Large intestine (tissue), 3 donors: ENCODE measurements at regions not wholly inside any gene's neighbourhood (a gene's known extent, or its start where the extent isn't known, plus 50 kb on each side); places are given as distances from the start of the nearest gene placed in this dataset.
A peak's percentile ranks its signal among the peaks of the same experiment; 100 is the strongest.

Experiments
- DNase-seq, 2 donors: peaks; one replicate each; pipeline versions ENCODE4 v3.0.0 to v3.0.0-alpha.2; 2013
- H3K27ac ChIP-seq: one replicate; pipeline ENCODE4 v1.5.1; 2013; ENCODE audit warnings: low read length
- H3K27me3 ChIP-seq: 2 replicates; pipeline ENCODE4 v1.6.1; 2013; ENCODE audit warnings: low read length; ENCODE audit not compliant: control insufficient read depth, insufficient read depth
- H3K36me3 ChIP-seq: 2 replicates; pipeline ENCODE4 v1.6.1; 2013; ENCODE audit warnings: low read length; ENCODE audit not compliant: control insufficient read depth, insufficient read depth
- H3K4me1 ChIP-seq: one replicate; pipeline ENCODE4 v1.6.1; 2013; ENCODE audit warnings: low read length; ENCODE audit not compliant: control insufficient read depth, insufficient read depth
- H3K4me3 ChIP-seq: one replicate; pipeline ENCODE4 v1.5.1; 2013; ENCODE audit warnings: low read length
- H3K9me3 ChIP-seq: one replicate; pipeline ENCODE4 v1.6.1; 2013; ENCODE audit warnings: mild to moderate bottlenecking, low read depth, low read length, moderate library complexity; ENCODE audit not compliant: control insufficient read depth
- WGBS: methylation state at CpG from one replicate; pipeline ENCODE4 v1.1.5; 2013; ENCODE audit warnings: low lambda C conversion rate; ENCODE audit not compliant: insufficient coverage; 5-methylcytosine and 5-hydroxymethylcytosine counted together

- DNase-seq, result peak; percentile 64 to 81
- H3K9me3 ChIP-seq, result no peaks in the 10 kb centered on the region
- no peak overlapping the region for H3K4me3 ChIP-seq
- H3K36me3 ChIP-seq, result no peaks in the 10 kb centered on the region
- H3K27ac ChIP-seq, result peak overlapping the region; percentile 53
- H3K4me1 ChIP-seq, result peaks cover 15% of the 10 kb centered on the region
- no peaks in the 10 kb centered on the region for H3K27me3 ChIP-seq
Observed at GRCh38 chr4:24235618-24236017, 345.8 kb upstream of the PPARGC1A start.

- H3K27me3 ChIP-seq, result no peaks in the 10 kb centered on the region
- H3K4me3 ChIP-seq, result no peak overlapping the region
- no peaks in the 10 kb centered on the region for H3K36me3 ChIP-seq
- H3K9me3 ChIP-seq, result no peaks in the 10 kb centered on the region
- H3K4me1 ChIP-seq, result peaks cover 15% of the 10 kb centered on the region
- no peak for DNase-seq
- H3K27ac ChIP-seq, result no peak overlapping the region
- 100% methylated on average over 1 of the region's 3 CpGs for WGBS
Observed at GRCh38 chr4:24234288-24234848, 344.5 kb upstream of the PPARGC1A start.

- Histone ChIP-seq H3K4me3 (no peak overlapping the region), H3K36me3 (no peaks in the 10 kb centered on the region), H3K4me1 (peaks cover 9% of the 10 kb centered on the region), H3K9me3 (no peaks in the 10 kb centered on the region), H3K27me3 (no peaks in the 10 kb centered on the region), H3K27ac (no peak overlapping the region)
- DNase-seq, result no peak
- 92% methylated on average over 2 of the region's 6 CpGs for WGBS
Observed at GRCh38 chr4:24230955-24231354, 341.1 kb upstream of the PPARGC1A start.

- Histone ChIP-seq H3K27ac (no peak overlapping the region), H3K9me3 (no peaks in the 10 kb centered on the region), H3K36me3 (no peaks in the 10 kb centered on the region), H3K27me3 (no peaks in the 10 kb centered on the region), H3K4me1 (peaks cover 2% of the 10 kb centered on the region), H3K4me3 (no peak overlapping the region)
- WGBS, result 93% methylated on average over 3 of the region's 4 CpGs
- DNase-seq, result no peak
Observed at GRCh38 chr4:24229978-24230377, 340.1 kb upstream of the PPARGC1A start.

GRCh38 chr4:24228692-24229091, 338.8 kb upstream of the PPARGC1A start:
- no peaks in the 10 kb centered on the region for H3K9me3 ChIP-seq
- H3K4me3 ChIP-seq, result no peak overlapping the region
- no peaks in the 10 kb centered on the region for H3K4me1 ChIP-seq
- DNase-seq, result peak in 1 of 2 donors; percentile 39
- H3K27ac ChIP-seq, result no peak overlapping the region
- no peaks in the 10 kb centered on the region for H3K36me3 ChIP-seq
- no peaks in the 10 kb centered on the region for H3K27me3 ChIP-seq
- 20% methylated on average over 1 of the region's 4 CpGs for WGBS

DNA sequence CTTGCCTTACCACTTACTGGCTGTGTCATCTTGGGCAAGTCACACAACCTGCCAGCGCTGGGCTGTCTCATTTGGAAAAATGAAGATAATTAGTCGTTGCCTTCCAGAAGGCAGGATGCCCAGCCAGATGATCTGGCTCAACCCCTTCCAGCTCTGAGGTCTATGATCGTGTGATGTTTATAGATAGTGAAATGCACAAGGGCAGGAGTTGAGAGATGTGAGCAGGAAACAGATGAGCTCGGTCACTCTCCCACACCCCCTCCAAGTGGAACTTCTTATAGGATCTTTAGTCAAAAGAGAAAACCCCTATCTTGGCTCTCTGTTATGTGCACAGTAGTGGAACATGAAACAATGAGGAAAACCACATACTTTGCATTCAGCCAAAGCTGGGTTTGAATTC, 336.8 kb upstream of the PPARGC1A start:
- Histone ChIP-seq H3K4me3 (no peak overlapping the region), H3K4me1 (no peaks in the 10 kb centered on the region), H3K9me3 (no peaks in the 10 kb centered on the region), H3K27me3 (no peaks in the 10 kb centered on the region), H3K27ac (no peak overlapping the region), H3K36me3 (no peaks in the 10 kb centered on the region)
- 82% methylated on average over 2 of the region's 4 CpGs for WGBS
- DNase-seq, result no peak

GRCh38 chr4:24226023-24226422, 336.2 kb upstream of the PPARGC1A start:
- H3K9me3 ChIP-seq, result no peaks in the 10 kb centered on the region
- H3K36me3 ChIP-seq, result no peaks in the 10 kb centered on the region
- H3K4me3 ChIP-seq, result no peak overlapping the region
- DNase-seq, result no peak
- WGBS, result no CpG with 5 or more reads among the region's 10 CpGs
- no peak overlapping the region for H3K27ac ChIP-seq
- H3K4me1 ChIP-seq, result no peaks in the 10 kb centered on the region
- H3K27me3 ChIP-seq, result no peaks in the 10 kb centered on the region

GRCh38 chr4:24224446-24224845, 334.6 kb upstream of the PPARGC1A start:
- no peaks in the 10 kb centered on the region for H3K4me1 ChIP-seq
- no peak overlapping the region for H3K4me3 ChIP-seq
- H3K27ac ChIP-seq, result no peak overlapping the region
- WGBS, result 100% methylated on average over 1 of the region's 4 CpGs
- no peak for DNase-seq
- no peaks in the 10 kb centered on the region for H3K36me3 ChIP-seq
- H3K9me3 ChIP-seq, result no peaks in the 10 kb centered on the region
- H3K27me3 ChIP-seq, result no peaks in the 10 kb centered on the region

GRCh38 chr4:24219209-24219608, 329.4 kb upstream of the PPARGC1A start:
- H3K27ac ChIP-seq, result no peak overlapping the region
- no peaks in the 10 kb centered on the region for H3K9me3 ChIP-seq
- WGBS, result no CpG with 5 or more reads among the region's 8 CpGs
- no peak overlapping the region for H3K4me3 ChIP-seq
- H3K36me3 ChIP-seq, result no peaks in the 10 kb centered on the region
- no peaks in the 10 kb centered on the region for H3K27me3 ChIP-seq
- H3K4me1 ChIP-seq, result no peaks in the 10 kb centered on the region
- DNase-seq, result no peak

DNA sequence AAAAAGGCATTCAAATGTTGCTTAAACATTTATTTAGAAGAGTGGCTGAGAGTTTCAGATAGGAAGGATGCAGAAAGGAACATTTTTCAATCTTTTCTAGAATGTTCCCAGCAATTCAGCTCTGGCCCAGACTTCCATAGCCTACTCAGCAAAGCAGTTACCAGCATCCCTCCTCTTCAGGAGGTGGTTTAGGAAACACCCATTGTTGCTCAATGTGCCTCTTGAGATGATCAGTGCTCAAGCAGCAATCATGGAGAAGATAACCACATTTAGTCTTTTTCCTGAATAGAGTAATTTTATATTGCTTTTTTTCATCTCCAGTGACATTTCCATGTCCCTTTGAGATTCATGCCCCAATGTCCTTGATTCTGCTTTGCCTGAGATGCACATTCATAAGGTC, 328.7 kb upstream of the PPARGC1A start:
- Histone ChIP-seq H3K27me3 (no peaks in the 10 kb centered on the region), H3K4me1 (no peaks in the 10 kb centered on the region), H3K36me3 (no peaks in the 10 kb centered on the region), H3K27ac (no peak overlapping the region), H3K9me3 (no peaks in the 10 kb centered on the region), H3K4me3 (no peak overlapping the region)
- DNase-seq, result no peak

GRCh38 chr4:24214796-24215195, 324.9 kb upstream of the PPARGC1A start:
- DNase-seq, result no peak
- H3K36me3 ChIP-seq, result no peaks in the 10 kb centered on the region
- no peaks in the 10 kb centered on the region for H3K4me1 ChIP-seq
- no peaks in the 10 kb centered on the region for H3K9me3 ChIP-seq
- no peak overlapping the region for H3K4me3 ChIP-seq
- H3K27me3 ChIP-seq, result no peaks in the 10 kb centered on the region
- no peak overlapping the region for H3K27ac ChIP-seq
- WGBS, result no CpG with 5 or more reads among the region's 3 CpGs
